ENCODE measurements at regions not wholly inside any gene's neighbourhood (a gene's known extent, or its start where the extent isn't known, plus 50 kb on each side); places are given as distances from the start of the nearest gene placed in this dataset.

DNA sequence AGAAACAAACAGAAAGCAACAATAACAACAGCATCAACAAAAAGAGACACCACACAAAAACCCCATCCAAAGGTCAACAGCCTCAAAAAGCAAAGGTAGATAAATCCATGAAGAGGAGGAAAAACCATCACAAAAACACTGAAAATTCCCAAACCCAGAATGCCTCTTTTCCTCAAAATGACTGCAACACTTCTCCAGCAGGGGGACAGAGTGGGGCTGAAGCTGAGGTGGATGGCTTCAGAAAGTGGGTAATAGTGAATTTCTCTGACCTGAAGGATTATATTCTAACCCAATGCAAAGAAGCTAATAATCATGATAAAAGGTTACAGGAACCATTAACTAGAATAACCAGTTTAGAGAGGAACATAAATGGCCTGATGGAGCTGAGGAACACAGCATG lies 888.2 kb downstream of the RAB28 start:
- TF ChIP-seq CTCF (IDR thresholded peaks at IDR 0.05), result no peak
- DNase-seq (ENCODE audit: low spot score), result no peak
- no peak for ATAC-seq (ENCODE audit: low FRiP score)

DNA sequence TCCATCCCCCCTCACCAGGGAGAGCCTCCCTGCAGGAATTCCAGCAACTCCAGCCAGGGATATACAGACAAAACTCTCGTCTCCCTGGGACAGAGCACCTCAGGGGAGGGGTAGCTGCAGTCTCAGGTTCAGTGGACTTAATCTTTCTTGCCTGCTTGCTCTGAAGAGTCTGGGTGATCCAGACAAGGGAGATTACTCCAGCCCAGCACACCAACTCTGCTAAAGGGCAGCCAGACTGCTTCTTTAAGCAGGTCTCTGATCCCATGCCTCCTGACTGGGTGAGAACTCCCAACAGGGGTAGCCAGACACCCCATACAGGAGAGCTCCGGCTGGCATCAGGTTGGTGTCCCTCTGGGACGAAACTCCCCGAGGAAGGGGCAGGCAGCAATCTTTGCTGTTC lies 888.7 kb downstream of the RAB28 start:
- no peak for DNase-seq (ENCODE audit: low spot score)
- TF ChIP-seq CTCF (IDR thresholded peaks at IDR 0.05), result no peak
- no peak for ATAC-seq (ENCODE audit: low FRiP score)

DNA sequence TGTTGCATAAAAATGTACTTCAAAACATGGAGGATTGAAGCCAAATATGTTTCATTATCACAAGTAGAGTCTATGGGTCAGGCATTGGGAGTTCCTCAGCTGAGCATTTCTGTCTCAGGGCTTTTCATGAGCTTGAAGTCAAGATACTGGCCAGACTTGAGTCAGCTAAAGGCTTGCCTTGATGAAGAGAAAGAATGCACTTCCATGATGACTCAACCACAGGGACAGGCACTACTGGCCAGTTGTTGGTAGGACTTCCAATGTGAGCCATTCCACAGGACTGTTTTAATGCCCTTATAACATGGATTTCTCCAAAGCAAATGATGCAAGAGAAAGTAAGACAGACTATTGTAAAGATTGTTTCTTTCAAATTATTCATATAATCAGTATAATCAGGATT lies 895.6 kb downstream of the RAB28 start:
- ATAC-seq (ENCODE audit: low FRiP score) (no peak), DNase-seq (ENCODE audit: low spot score) (no peak)
- no peak for TF ChIP-seq CTCF (IDR thresholded peaks at IDR 0.05)

DNA sequence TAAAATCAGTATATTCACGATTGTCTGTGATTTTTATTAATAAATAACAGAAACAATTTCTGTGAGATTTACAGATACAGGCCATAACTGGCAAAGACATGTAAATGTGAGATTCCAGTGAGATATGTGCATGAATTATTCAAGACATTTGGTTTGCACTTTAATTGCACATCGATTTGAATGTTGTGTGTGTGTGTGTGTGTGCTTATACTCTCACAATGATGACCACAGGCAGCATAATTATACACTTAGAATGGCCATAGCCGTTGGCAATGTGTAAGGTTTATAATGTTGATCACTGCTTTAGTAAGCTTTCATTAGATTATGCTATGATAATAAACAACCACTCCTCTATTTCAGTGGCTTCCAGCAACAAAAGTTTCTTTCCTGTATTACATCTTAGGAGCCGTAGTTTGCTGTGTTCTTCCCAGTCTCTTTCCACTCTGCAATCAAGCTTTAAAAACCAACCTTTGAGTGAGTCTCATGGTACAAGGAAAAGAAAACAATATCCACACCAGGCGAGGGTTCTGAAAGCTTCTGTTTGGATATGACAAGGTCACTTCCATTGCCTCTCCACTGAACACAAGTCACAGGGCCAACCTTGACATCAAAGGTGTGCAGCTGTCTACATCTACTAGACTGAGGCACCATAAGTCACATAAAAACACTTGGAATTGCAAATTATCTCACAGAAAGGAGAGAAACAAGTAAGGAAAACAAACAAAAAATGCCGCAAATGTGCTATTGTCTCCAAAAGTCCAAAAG lies 897.7 kb downstream of the RAB28 start:
- DNase-seq (ENCODE audit: low spot score) (no peak), ATAC-seq (ENCODE audit: low FRiP score) (no peak)
- no peak for TF ChIP-seq CTCF (IDR thresholded peaks at IDR 0.05)

DNA sequence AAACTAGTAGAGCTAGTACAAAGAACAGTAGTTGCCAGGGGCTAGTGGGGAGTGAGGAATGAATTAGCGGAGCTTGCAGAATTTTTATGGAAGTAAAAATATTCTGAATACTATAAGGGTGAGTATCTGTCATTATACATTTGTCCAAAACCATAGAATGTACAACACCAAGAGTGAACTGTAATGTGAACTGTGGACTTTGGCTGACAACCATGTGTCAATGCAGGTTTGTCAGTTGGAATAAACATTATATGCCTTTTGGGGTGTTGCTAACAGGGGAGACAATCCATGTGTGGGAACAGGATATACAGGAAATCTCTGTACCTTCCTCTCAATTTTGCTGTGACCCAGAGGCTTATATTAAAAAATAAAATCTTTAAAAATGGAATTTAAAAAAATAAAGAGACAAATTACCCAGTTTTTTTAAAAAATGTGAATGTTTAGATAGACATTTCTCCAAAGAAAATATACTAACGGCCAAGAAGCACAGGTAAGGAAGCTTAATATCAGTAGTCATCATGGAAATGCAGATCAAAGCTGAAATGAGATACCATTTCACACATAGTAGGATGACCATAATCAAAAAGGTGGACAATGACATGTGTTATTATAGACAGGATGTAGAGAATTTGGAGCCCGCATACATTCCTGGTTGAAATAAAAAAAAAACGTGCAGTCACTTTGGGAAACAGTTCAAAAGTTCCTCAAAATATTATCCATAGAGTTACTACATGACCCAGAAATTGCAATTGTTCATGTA lies 899.8 kb downstream of the RAB28 start:
- no peak for ATAC-seq (ENCODE audit: low FRiP score)

GRCh38 chr4:12583275-12583674 lies 900.9 kb downstream of the RAB28 start:
- TF ChIP-seq CTCF (IDR thresholded peaks at IDR 0.05), result no peak
- DNase-seq (ENCODE audit: low spot score) (no peak), ATAC-seq (ENCODE audit: low FRiP score) (no peak)

More for the DNA sequence above, 899.8 kb downstream of the RAB28 start:
- no peak for TF ChIP-seq CTCF (IDR thresholded peaks at IDR 0.05)
- no peak for DNase-seq (ENCODE audit: low spot score)

DNA sequence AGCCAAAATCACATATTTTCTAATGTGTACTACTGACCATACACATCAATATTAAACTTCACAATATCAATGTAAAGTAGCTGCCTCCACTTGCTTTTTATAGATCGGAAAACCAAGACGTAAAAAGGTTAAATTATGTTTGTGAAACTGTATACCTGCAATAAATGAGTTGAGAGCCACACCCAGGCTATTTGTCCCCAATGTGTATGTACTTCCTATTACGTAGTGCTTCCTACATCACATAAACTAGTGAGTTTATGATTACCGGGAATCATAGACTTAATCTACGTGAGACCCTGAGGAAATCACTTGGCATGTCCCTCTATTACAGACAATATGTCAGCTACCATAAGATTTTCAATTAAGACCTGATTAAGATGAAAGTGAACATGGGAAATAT lies 903.4 kb downstream of the RAB28 start:
- TF ChIP-seq CTCF (IDR thresholded peaks at IDR 0.05), result no peak
- no peak for DNase-seq (ENCODE audit: low spot score)
- no peak for ATAC-seq (ENCODE audit: low FRiP score)
